ENCODE measurements at regions not wholly inside any gene's neighbourhood (a gene's known extent, or its start where the extent isn't known, plus 50 kb on each side); places are given as distances from the start of the nearest gene placed in this dataset.

DNA sequence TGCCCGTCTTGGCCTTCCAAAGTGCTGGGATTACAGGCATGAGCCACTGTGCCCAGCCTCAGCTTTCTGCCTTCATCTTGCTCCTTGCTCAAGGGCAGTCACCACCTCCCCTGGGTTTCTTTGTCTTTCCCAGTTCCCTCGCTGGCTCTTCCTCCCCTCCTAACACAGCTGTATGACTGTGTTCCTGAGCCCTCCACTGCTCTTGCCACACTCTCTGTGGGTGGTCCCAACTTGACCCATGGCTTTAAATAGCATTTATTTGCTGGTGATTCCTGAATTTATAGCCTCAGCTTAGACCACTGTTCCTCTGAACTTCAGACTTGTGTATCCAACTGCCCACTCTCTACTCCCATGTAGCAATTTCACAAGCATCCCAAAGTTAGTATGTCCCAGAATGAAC is 181.3 kb downstream of the BAMBI start:
- H3K27me3 ChIP-seq (replicated peaks; ENCODE audit: insufficient read depth, low read depth, low read length, poor library complexity) = no peaks in the 10 kb centered on the region
- H3K4me1 ChIP-seq (ENCODE audit: insufficient read depth, low read length, poor library complexity, severe bottlenecking) = no peaks in the 10 kb centered on the region
- H3K4me3 ChIP-seq (ENCODE audit: low read depth, low read length, poor library complexity, severe bottlenecking) = no peak overlapping the region
- H3K9me3 ChIP-seq (ENCODE audit: low read depth, low read length, poor library complexity, severe bottlenecking) = no peaks in the 10 kb centered on the region
- ChIA-PET POLR2A (ENCODE audit: low non-redundant PET) (no interaction called here), CTCF (no interaction called here)
- no TSS peak for BruUV-seq (replicated peaks)
- no peak for DNase-seq (ENCODE audit: low spot score)
- intact Hi-C loops (cut with micrococcal nuclease; ENCODE audit: unreplicated experiment) = no loop called here
- no peaks in the 10 kb centered on the region for H3K36me3 ChIP-seq (ENCODE audit: insufficient read depth, low read length, poor library complexity, severe bottlenecking)
- no peak overlapping the region for H3K27ac ChIP-seq (ENCODE audit: low read depth, low read length, poor library complexity, severe bottlenecking)
- no peak for TF ChIP-seq EZH2 (IDR thresholded peaks at IDR 0.05; ENCODE audit: borderline replicate concordance, low read depth, low read length, poor library complexity, severe bottlenecking)
- TF ChIP-seq CTCF (conservative IDR thresholded peaks at IDR 0.05; ENCODE audit: low read depth, low read length) = no peak

DNA sequence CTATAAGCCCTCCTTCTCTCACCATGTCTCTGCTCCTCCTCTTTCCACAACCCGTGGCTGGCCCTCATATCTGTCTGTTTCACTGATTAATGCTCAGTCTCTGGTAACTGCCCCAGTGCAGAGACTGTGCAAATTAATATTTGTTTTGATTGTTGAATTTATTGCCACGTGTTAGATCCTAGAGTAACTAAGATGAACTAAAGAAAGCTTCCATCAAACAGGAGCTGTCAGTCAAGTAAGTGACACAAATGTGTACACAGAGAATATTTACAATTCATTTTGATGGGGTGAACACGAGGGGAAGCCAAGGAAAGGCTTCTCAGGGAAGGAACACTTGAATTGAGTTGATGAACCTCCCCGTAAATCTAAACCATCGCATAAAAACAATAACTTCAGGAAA is 182.5 kb downstream of the BAMBI start:
- Histone ChIP-seq H3K36me3 (ENCODE audit: insufficient read depth, low read length, poor library complexity, severe bottlenecking) (no peaks in the 10 kb centered on the region), H3K27ac (ENCODE audit: low read depth, low read length, poor library complexity, severe bottlenecking) (no peak overlapping the region), H3K9me3 (ENCODE audit: low read depth, low read length, poor library complexity, severe bottlenecking) (no peaks in the 10 kb centered on the region), H3K4me3 (ENCODE audit: low read depth, low read length, poor library complexity, severe bottlenecking) (no peak overlapping the region), H3K27me3 (replicated peaks; ENCODE audit: insufficient read depth, low read depth, low read length, poor library complexity) (no peaks in the 10 kb centered on the region), H3K4me1 (ENCODE audit: insufficient read depth, low read length, poor library complexity, severe bottlenecking) (no peaks in the 10 kb centered on the region)
- no peak for DNase-seq (ENCODE audit: low spot score)
- TF ChIP-seq CTCF (conservative IDR thresholded peaks at IDR 0.05; ENCODE audit: low read depth, low read length) = no peak
- TF ChIP-seq EZH2 (IDR thresholded peaks at IDR 0.05; ENCODE audit: borderline replicate concordance, low read depth, low read length, poor library complexity, severe bottlenecking) = no peak
- intact Hi-C loops (cut with micrococcal nuclease; ENCODE audit: unreplicated experiment) = no loop called here
- CTCF ChIA-PET = no interaction called here
- POLR2A ChIA-PET (ENCODE audit: low non-redundant PET) = no interaction called here
- BruUV-seq (replicated peaks) = no TSS peak

DNA sequence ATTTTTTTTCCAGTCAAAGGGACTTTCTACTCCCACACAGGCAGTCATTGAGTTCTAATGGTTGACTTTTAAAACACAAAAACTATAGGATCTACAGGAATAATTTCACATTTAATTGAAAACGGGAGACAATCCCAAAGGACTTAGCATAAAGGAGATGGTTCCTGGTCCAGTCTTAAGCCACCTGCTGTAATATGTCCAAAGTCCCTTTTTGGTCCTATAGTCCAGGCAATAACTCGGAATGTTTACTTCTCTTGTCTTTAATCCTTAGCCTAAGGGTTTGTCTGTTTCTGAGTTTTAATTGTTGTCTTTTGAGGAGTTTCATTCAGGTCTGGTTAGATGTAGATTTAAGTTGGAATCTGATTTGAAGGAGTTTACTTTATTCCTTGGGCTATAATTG is 184.9 kb downstream of the BAMBI start:
- POLR2A ChIA-PET (ENCODE audit: low non-redundant PET) = no interaction called here
- Histone ChIP-seq H3K4me1 (ENCODE audit: insufficient read depth, low read length, poor library complexity, severe bottlenecking) (no peaks in the 10 kb centered on the region), H3K4me3 (ENCODE audit: low read depth, low read length, poor library complexity, severe bottlenecking) (no peak overlapping the region), H3K9me3 (ENCODE audit: low read depth, low read length, poor library complexity, severe bottlenecking) (no peaks in the 10 kb centered on the region), H3K27me3 (replicated peaks; ENCODE audit: insufficient read depth, low read depth, low read length, poor library complexity) (no peaks in the 10 kb centered on the region), H3K27ac (ENCODE audit: low read depth, low read length, poor library complexity, severe bottlenecking) (no peak overlapping the region), H3K36me3 (ENCODE audit: insufficient read depth, low read length, poor library complexity, severe bottlenecking) (no peaks in the 10 kb centered on the region)
- no peak for DNase-seq (ENCODE audit: low spot score)
- intact Hi-C loops (cut with micrococcal nuclease; ENCODE audit: unreplicated experiment) = no loop called here
- BruUV-seq (replicated peaks) = no TSS peak
- CTCF ChIA-PET = no interaction called here
- no peak for TF ChIP-seq CTCF (conservative IDR thresholded peaks at IDR 0.05; ENCODE audit: low read depth, low read length)
- TF ChIP-seq EZH2 (IDR thresholded peaks at IDR 0.05; ENCODE audit: borderline replicate concordance, low read depth, low read length, poor library complexity, severe bottlenecking) = no peak

Measured in A673 (cell line).